HTERT RPE-1 (cell line): ENCODE measurements at regions not wholly inside any gene's neighbourhood (a gene's known extent, or its start where the extent isn't known, plus 50 kb on each side); places are given as distances from the start of the nearest gene placed in this dataset.

Experiments used
- in situ Hi-C: fragments of 300-500 bp; cut with MboI; formaldehyde crosslinking; loops from 4 replicates; pipeline ENCODE4 v1.14.3; 2020; ENCODE audit warnings: low sequenced_read_pairs

- in situ Hi-C loops = no loop called here
Measured at GRCh38 chr5:148708854-148709253, 54.5 kb upstream of the HTR4 start.

GRCh38 chr5:148711961-148712360 lies 57.6 kb upstream of the HTR4 start:
- in situ Hi-C loops = no loop called here

GRCh38 chr5:148713735-148714508 lies 59.6 kb upstream of the HTR4 start:
- in situ Hi-C loops = no loop called here

GRCh38 chr5:148716716-148717115 lies 62.4 kb upstream of the HTR4 start:
- in situ Hi-C loops = no loop called here

- in situ Hi-C loops = no loop called here
Measured at GRCh38 chr5:148717668-148718067, 63.3 kb upstream of the HTR4 start.

GRCh38 chr5:148719605-148720004 lies 65.3 kb upstream of the HTR4 start:
- in situ Hi-C loops = no loop called here

GRCh38 chr5:148720257-148720656 lies 65.9 kb upstream of the HTR4 start:
- in situ Hi-C loops = no loop called here

- in situ Hi-C loops = no loop called here
Measured at GRCh38 chr5:148723143-148723542, 68.8 kb upstream of the HTR4 start.

GRCh38 chr5:148725675-148726074 lies 71.3 kb upstream of the HTR4 start:
- in situ Hi-C loops = loop anchor here (25.0 kb wide), 2 partner anchors 387 to 537 kb away; partner anchors contain the start of gene AFAP1L1

GRCh38 chr5:148729182-148729581 lies 74.9 kb upstream of the HTR4 start:
- in situ Hi-C loops = loop anchor here (25.0 kb wide), 2 partner anchors 383 to 533 kb away; partner anchors contain the start of gene AFAP1L1

- in situ Hi-C loops = loop anchor here (25.0 kb wide), 2 partner anchors 382 to 532 kb away; partner anchors contain the start of gene AFAP1L1
Measured at GRCh38 chr5:148730270-148730669, 75.9 kb upstream of the HTR4 start.

- in situ Hi-C loops = loop anchor here (25.0 kb wide), 2 partner anchors 381 to 531 kb away; partner anchors contain the start of gene AFAP1L1
Measured at GRCh38 chr5:148730942-148731898, 76.9 kb upstream of the HTR4 start.

GRCh38 chr5:148732692-148733091 lies 78.4 kb upstream of the HTR4 start:
- in situ Hi-C loops = loop anchor here (25.0 kb wide), 2 partner anchors 380 to 530 kb away; partner anchors contain the start of gene AFAP1L1

- in situ Hi-C loops = loop anchor here (25.0 kb wide), 2 partner anchors 378 to 528 kb away; partner anchors contain the start of gene AFAP1L1
Measured at GRCh38 chr5:148733601-148734438, 79.5 kb upstream of the HTR4 start.

GRCh38 chr5:148734518-148734917 lies 80.2 kb upstream of the HTR4 start:
- in situ Hi-C loops = loop anchor here (25.0 kb wide), 2 partner anchors 378 to 528 kb away; partner anchors contain the start of gene AFAP1L1

- in situ Hi-C loops = loop anchor here (25.0 kb wide), 2 partner anchors 377 to 527 kb away; partner anchors contain the start of gene AFAP1L1
Measured at GRCh38 chr5:148735301-148735835, 81.0 kb upstream of the HTR4 start.

GRCh38 chr5:148739023-148739422 lies 84.7 kb upstream of the HTR4 start:
- in situ Hi-C loops = loop anchor here (25.0 kb wide), 2 partner anchors 373 to 523 kb away; partner anchors contain the start of gene AFAP1L1

GRCh38 chr5:148739524-148739923 lies 85.2 kb upstream of the HTR4 start:
- in situ Hi-C loops = loop anchor here (25.0 kb wide), 2 partner anchors 373 to 523 kb away; partner anchors contain the start of gene AFAP1L1

- in situ Hi-C loops = loop anchor here (25.0 kb wide), 2 partner anchors 372 to 522 kb away; partner anchors contain the start of gene AFAP1L1
Measured at GRCh38 chr5:148740079-148740858, 85.9 kb upstream of the HTR4 start.
